Astrocyte (in vitro differentiated cells and primary cell): ENCODE measurements at regions not wholly inside any gene's neighbourhood (a gene's known extent, or its start where the extent isn't known, plus 50 kb on each side); places are given as distances from the start of the nearest gene placed in this dataset.

Experiments used
- CTCF ChIP-seq: IDR thresholded peaks from 2 replicates; pipeline ENCODE4 v1.5.1; 2011; ENCODE audit warnings: low read depth, mild to moderate bottlenecking, inconsistent platforms, low read length, moderate library complexity; ENCODE audit not compliant: insufficient read depth
- EZH2 ChIP-seq: IDR thresholded peaks from 2 replicates; pipeline ENCODE4 v1.6.1; 2012; ENCODE audit warnings: mild to moderate bottlenecking, low read length, inconsistent platforms; ENCODE audit not compliant: insufficient read depth

DNA sequence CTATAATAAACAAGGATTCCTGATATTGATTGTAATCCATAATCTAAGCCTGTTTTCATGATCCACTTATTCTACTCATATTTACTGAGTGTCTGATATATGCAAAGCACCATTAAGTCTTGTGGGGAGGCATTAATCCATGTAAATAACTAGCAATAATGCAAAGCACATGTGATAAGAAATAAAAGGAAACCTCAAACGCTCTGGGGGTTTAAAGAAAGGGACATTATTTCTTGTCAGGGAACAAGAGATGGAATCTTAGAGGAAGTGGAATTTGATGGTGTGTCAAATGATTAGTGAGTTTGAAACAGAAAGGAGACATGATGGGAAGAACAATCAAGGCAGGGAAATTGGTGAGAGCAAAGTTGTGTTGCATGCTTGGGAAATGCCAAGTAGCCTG lies 57.4 kb upstream of the FLT1 start:
- TF ChIP-seq EZH2 (no peak), CTCF (no peak)
